ENCODE measurements at regions not wholly inside any gene's neighbourhood (a gene's known extent, or its start where the extent isn't known, plus 50 kb on each side); places are given as distances from the start of the nearest gene placed in this dataset.

- ATAC-seq, result no peak
- H3K9me2 ChIP-seq (ENCODE audit: insufficient read depth), result no peaks in the 10 kb centered on the region
- no peaks in the 10 kb centered on the region for H3F3A ChIP-seq (replicated peaks; ENCODE audit: low read depth)
- Mint-ChIP-seq H3K36me3 (ENCODE audit: low read depth) (no peaks in the 10 kb centered on the region), H3K27me3 (ENCODE audit: insufficient read depth, low read depth, poor library complexity) (no peaks in the 10 kb centered on the region), H3K4me3 (no peak overlapping the region), H3K4me1 (no peaks in the 10 kb centered on the region), H3K9me3 (no peaks in the 10 kb centered on the region), H3K27ac (no peak overlapping the region)
- no peaks in the 10 kb centered on the region for H3K27me3 ChIP-seq (ENCODE audit: insufficient read depth)
- no peaks in the 10 kb centered on the region for H3K79me2 ChIP-seq (replicated peaks; ENCODE audit: insufficient read depth)
- H3K4me2 ChIP-seq, result no peak overlapping the region
- H3K27ac ChIP-seq (ENCODE audit: low read depth), result no peak overlapping the region
- H3K36me3 ChIP-seq (ENCODE audit: insufficient read depth), result no peaks in the 10 kb centered on the region
- no peak for DNase-seq (ENCODE audit: low spot score)
- no peak overlapping the region for H2AFZ ChIP-seq
- H3K4me3 ChIP-seq, result no peak overlapping the region
- no peaks in the 10 kb centered on the region for H3K4me1 ChIP-seq (ENCODE audit: insufficient read depth)
- TF ChIP-seq ETS1 (IDR thresholded peaks at IDR 0.05), result no peak
- TF ChIP-seq EZH2 (IDR thresholded peaks at IDR 0.05; ENCODE audit: low read depth, unreplicated experiment), result no peak
- no peak for TF ChIP-seq STAT1 (IDR thresholded peaks at IDR 0.05; ENCODE audit: unreplicated experiment)
- TF ChIP-seq NANOG (IDR thresholded peaks at IDR 0.05; ENCODE audit: borderline replicate concordance), result no peak
- no peaks in the 10 kb centered on the region for H4K20me1 ChIP-seq (replicated peaks; ENCODE audit: insufficient read depth)
Observed at GRCh38 chr13:80497439-80497838, 156.5 kb upstream of the SPRY2 start.

- no peak overlapping the region for H3K4me3 ChIP-seq
- no peaks in the 10 kb centered on the region for H3K27me3 ChIP-seq (ENCODE audit: insufficient read depth)
- Mint-ChIP-seq H3K27ac (no peak overlapping the region), H3K9me3 (no peaks in the 10 kb centered on the region), H3K27me3 (ENCODE audit: insufficient read depth, low read depth, poor library complexity) (no peaks in the 10 kb centered on the region), H3K4me1 (no peaks in the 10 kb centered on the region), H3K4me3 (no peak overlapping the region), H3K36me3 (ENCODE audit: low read depth) (no peaks in the 10 kb centered on the region)
- H3K36me3 ChIP-seq (ENCODE audit: insufficient read depth), result no peaks in the 10 kb centered on the region
- ATAC-seq, result no peak
- no peak overlapping the region for H3K4me2 ChIP-seq
- no peaks in the 10 kb centered on the region for H3K4me1 ChIP-seq (ENCODE audit: insufficient read depth)
- H3K79me2 ChIP-seq (replicated peaks; ENCODE audit: insufficient read depth), result no peaks in the 10 kb centered on the region
- H2AFZ ChIP-seq, result no peak overlapping the region
- no peak overlapping the region for H3K27ac ChIP-seq (ENCODE audit: low read depth)
- no peaks in the 10 kb centered on the region for H4K20me1 ChIP-seq (replicated peaks; ENCODE audit: insufficient read depth)
- H3F3A ChIP-seq (replicated peaks; ENCODE audit: low read depth), result no peaks in the 10 kb centered on the region
- H3K9me2 ChIP-seq (ENCODE audit: insufficient read depth), result no peaks in the 10 kb centered on the region
- DNase-seq (ENCODE audit: low spot score), result no peak
- no peak for TF ChIP-seq EZH2phosphoT487 (IDR thresholded peaks at IDR 0.05; ENCODE audit: unreplicated experiment)
- TF ChIP-seq POLR2AphosphoS5 (IDR thresholded peaks at IDR 0.05; ENCODE audit: low read depth), result no peak
- TF ChIP-seq ZNF462 (CRISPR knock-in tag; IDR thresholded peaks at IDR 0.05), result no peak
- TF ChIP-seq STAT1 (IDR thresholded peaks at IDR 0.05; ENCODE audit: unreplicated experiment), result no peak
- TF ChIP-seq REST (IDR thresholded peaks at IDR 0.05; ENCODE audit: unreplicated experiment), result no peak
- TF ChIP-seq EZH2 (IDR thresholded peaks at IDR 0.05; ENCODE audit: low read depth, unreplicated experiment), result no peak
- no peak for TF ChIP-seq ETS1 (IDR thresholded peaks at IDR 0.05)
- no peak for TF ChIP-seq CREB1 (CRISPR knock-in tag; IDR thresholded peaks at IDR 0.05; ENCODE audit: low read depth)
Observed at GRCh38 chr13:80496721-80497397, 155.9 kb upstream of the SPRY2 start.
